H1 (cell line): ENCODE measurements at regions not wholly inside any gene's neighbourhood (a gene's known extent, or its start where the extent isn't known, plus 50 kb on each side); places are given as distances from the start of the nearest gene placed in this dataset.

ENCODE experiments used
- CTCF ChIA-PET: fragments of 300-600 bp; sonication (Branson Sonifier 250); formaldehyde crosslinking; loops from one replicate; lab custom pipeline; 2021; ENCODE audit not compliant: partially characterized antibody; lab: Charles Lee
- POLR2A ChIA-PET: fragments of 300-600 bp; sonication (Branson Sonifier 250); formaldehyde crosslinking; loops from one replicate; lab custom pipeline; 2021; ENCODE audit warnings: inconsistent platforms; ENCODE audit not compliant: partially characterized antibody; lab: Charles Lee
- DNase-seq, 2 experiments: peaks; one replicate each; pipeline versions ENCODE4 v3.0.0 to v3.0.0-alpha.2; 2010 to 2022; ENCODE audit warnings: low spot score in 2 of 2, low read depth in 1 of 2, mixed read lengths in 1 of 2
- FAIRE-seq: peaks from 2 replicates; lab custom pipeline; 2011; peaks lifted over from hg19 to GRCh38; lab: Jason Lieb, UNC
- H2AFZ ChIP-seq: 2 replicates; pipeline ENCODE4 v1.8.1; 2012; ENCODE audit warnings: low read length, inconsistent platforms
- H2AK5ac ChIP-seq: 2 replicates; pipeline ENCODE4 v1.6.1; 2013; ENCODE audit warnings: low read depth, low read length
- H2BK120ac ChIP-seq: replicated peaks from 2 replicates; pipeline ENCODE3; 2013; ENCODE audit warnings: low read depth, low read length, inconsistent platforms
- H2BK12ac ChIP-seq: 2 replicates; pipeline ENCODE4 v1.6.1; 2013; ENCODE audit warnings: low read depth, low read length
- H2BK15ac ChIP-seq: 2 replicates; pipeline ENCODE4 v1.6.1; 2013; ENCODE audit warnings: low read length
- H2BK20ac ChIP-seq: 2 replicates; pipeline ENCODE4 v1.6.1; 2013; ENCODE audit warnings: low read length
- H2BK5ac ChIP-seq: 2 replicates; pipeline ENCODE4 v1.6.1; 2013; ENCODE audit warnings: low read depth, low read length
- H3K14ac ChIP-seq: 2 replicates; pipeline ENCODE4 v1.6.1; 2013; ENCODE audit warnings: inconsistent platforms; ENCODE audit not compliant: insufficient read length
- H3K18ac ChIP-seq: 2 replicates; pipeline ENCODE4 v1.6.1; 2013; ENCODE audit warnings: low read length; ENCODE audit errors: extremely low read depth
- H3K23ac ChIP-seq: 2 replicates; pipeline ENCODE4 v1.6.1; 2013; ENCODE audit warnings: inconsistent platforms; ENCODE audit not compliant: insufficient read length
- H3K23me2 ChIP-seq: 2 replicates; pipeline ENCODE4 v1.6.1; 2013; ENCODE audit warnings: low read depth, low read length
- H3K27ac ChIP-seq: 2 replicates; pipeline ENCODE4 v1.6.1; 2011; ENCODE audit warnings: low read depth, low read length, inconsistent platforms
- H3K27me3 ChIP-seq, 4 experiments: replicated peaks in 1 of 4; 1 replicate in 1 of 4; 2 replicates in 3 of 4; pipeline versions ENCODE4 v1.6.1 to v1.8.1; 2011 to 2013; ENCODE audit warnings: low read length in 3 of 4, mild to moderate bottlenecking in 3 of 4, inconsistent platforms in 2 of 4, mixed read lengths in 2 of 4, moderate library complexity in 1 of 4; ENCODE audit not compliant: control insufficient read depth in 3 of 4, insufficient read depth in 3 of 4; ENCODE audit errors: extremely low read depth in 1 of 4
- H3K36me3 ChIP-seq, 4 experiments: 2 replicates each; pipeline versions ENCODE4 v1.6.1 to v1.8.1; 2011 to 2013; ENCODE audit warnings: mild to moderate bottlenecking in 4 of 4, low read length in 3 of 4, moderate library complexity in 2 of 4, control low read depth in 1 of 4, inconsistent platforms in 1 of 4; ENCODE audit not compliant: insufficient read depth in 4 of 4, control insufficient read depth in 2 of 4
- H3K4ac ChIP-seq: replicated peaks from 2 replicates; pipeline ENCODE3; 2013; ENCODE audit warnings: low read length, low read depth, mixed read lengths, inconsistent platforms; ENCODE audit not compliant: insufficient read length
- H3K4me1 ChIP-seq, 4 experiments: replicated peaks in 1 of 4; 1 replicate in 1 of 4; 2 replicates in 3 of 4; pipeline versions ENCODE4 v1.6.1 to v1.8.1; 2011 to 2013; ENCODE audit warnings: low read length in 3 of 4, inconsistent platforms in 2 of 4, mixed read lengths in 1 of 4; ENCODE audit not compliant: insufficient read depth in 4 of 4, control insufficient read depth in 3 of 4
- H3K4me2 ChIP-seq, 2 experiments: 2 replicates each; pipeline versions ENCODE4 v1.6.1 to v1.8.1; 2011 to 2013; ENCODE audit warnings: low read depth in 2 of 2, low read length in 2 of 2, control low read depth in 1 of 2, inconsistent platforms in 1 of 2, mild to moderate bottlenecking in 1 of 2; ENCODE audit not compliant: insufficient read depth in 1 of 2
- H3K4me3 ChIP-seq, 4 experiments: fragments of 200-600, 300-600 bp in 1 of 4; sonication (generic), shearing (Covaris generic), sonication (Bioruptor Twin) in 1 of 4; 2 replicates each; pipeline versions ENCODE4 v1.5.1 to v1.8.1; 2011 to 2016; ENCODE audit warnings: low read length in 4 of 4, low read depth in 3 of 4, control low read depth in 2 of 4, inconsistent platforms in 2 of 4, mild to moderate bottlenecking in 2 of 4, mixed read lengths in 1 of 4, moderate library complexity in 1 of 4; ENCODE audit not compliant: insufficient read depth in 2 of 4; ENCODE audit errors: extremely low read depth in 1 of 4
- H3K56ac ChIP-seq: replicated peaks from 2 replicates; pipeline ENCODE3; 2013; ENCODE audit warnings: low read depth, mild to moderate bottlenecking, mixed read lengths, low read length, inconsistent platforms; ENCODE audit not compliant: insufficient read length
- H3K79me1 ChIP-seq: 2 replicates; pipeline ENCODE4 v1.6.1; 2013; ENCODE audit warnings: low read depth, low read length, control low read depth
- H3K79me2 ChIP-seq, 2 experiments: 2 replicates each; pipeline versions ENCODE4 v1.6.1 to v1.8.1; 2012 to 2013; ENCODE audit warnings: low read length in 2 of 2, mild to moderate bottlenecking in 2 of 2, inconsistent platforms in 1 of 2; ENCODE audit not compliant: insufficient read depth in 2 of 2, control insufficient read depth in 1 of 2
- H3K9ac ChIP-seq, 4 experiments: replicated peaks in 1 of 4; 1 replicate in 1 of 4; 2 replicates in 3 of 4; pipeline versions ENCODE4 v1.6.1 to v1.8.1; 2011 to 2013; ENCODE audit warnings: low read depth in 3 of 4, low read length in 3 of 4, control low read depth in 2 of 4, mild to moderate bottlenecking in 2 of 4, moderate library complexity in 2 of 4, inconsistent platforms in 1 of 4; ENCODE audit errors: extremely low read depth in 1 of 4
- H3K9me3 ChIP-seq, 2 experiments: 2 replicates each; pipeline versions ENCODE4 v1.6.1 to v1.8.1; 2012 to 2013; ENCODE audit warnings: mild to moderate bottlenecking in 2 of 2, moderate library complexity in 2 of 2, control low read depth in 1 of 2, inconsistent platforms in 1 of 2, low read depth in 1 of 2, low read length in 1 of 2, mixed read lengths in 1 of 2; ENCODE audit not compliant: insufficient read depth in 2 of 2
- H4K20me1 ChIP-seq, 2 experiments: replicated peaks in 1 of 2; 2 replicates each; pipeline versions ENCODE3 to v1.8.1; 2011 to 2013; ENCODE audit warnings: inconsistent platforms in 2 of 2, low read length in 2 of 2, mild to moderate bottlenecking in 1 of 2; ENCODE audit not compliant: insufficient read depth in 2 of 2, control insufficient read depth in 1 of 2
- H4K5ac ChIP-seq: 2 replicates; pipeline ENCODE4 v1.6.1; 2013; ENCODE audit warnings: low read length, low read depth, mixed read lengths, inconsistent platforms; ENCODE audit not compliant: insufficient read length
- H4K8ac ChIP-seq: 2 replicates; pipeline ENCODE4 v1.8.0; 2013; ENCODE audit warnings: mild to moderate bottlenecking, moderate library complexity, low read length, inconsistent platforms; ENCODE audit not compliant: insufficient read depth; ENCODE audit errors: extremely low read depth
- H4K91ac ChIP-seq: replicated peaks from 2 replicates; pipeline ENCODE3; 2013; ENCODE audit warnings: low read length, mixed read lengths, inconsistent platforms; ENCODE audit not compliant: insufficient read length
- JUND ChIP-seq: IDR thresholded peaks from 2 replicates; pipeline ENCODE4 v1.6.1; 2011; ENCODE audit warnings: mild to moderate bottlenecking, improper control_type of control experiment, low read length
- RFX5 ChIP-seq: IDR thresholded peaks from 2 replicates; pipeline ENCODE4 v1.6.1; 2011; ENCODE audit warnings: low read depth, low read length, improper control_type of control experiment, borderline replicate concordance
- SRF ChIP-seq: IDR thresholded peaks from 2 replicates; pipeline ENCODE4 v1.6.1; 2011; ENCODE audit warnings: mild to moderate bottlenecking, low read depth, low read length, moderate library complexity
- WGBS, 2 experiments: shearing (Covaris generic) in 1 of 2; methylation state at CpG; one replicate each; pipeline versions ENCODE4 v1.1.6 to v1.1.7; 2013 to 2015; ENCODE audit warnings: low lambda C conversion rate in 2 of 2, mixed read lengths in 2 of 2, inconsistent platforms in 1 of 2, low coverage in 1 of 2, missing lambda C conversion rate in 1 of 2; ENCODE audit not compliant: insufficient replicate concordance in 2 of 2, insufficient coverage in 1 of 2, insufficient read length in 1 of 2; ENCODE audit errors: extremely low coverage in 1 of 2, missing lambda C conversion rate in 1 of 2; 5-methylcytosine and 5-hydroxymethylcytosine counted together

- no peak overlapping the region for H2BK5ac ChIP-seq
- no peak overlapping the region for H3K27ac ChIP-seq
- H3K56ac ChIP-seq = no peak overlapping the region
- 89% methylated on average over 4 of the region's 4 CpGs; no CpG with 5 or more reads in 1 of the 2 experiments for WGBS, 2 experiments
- no peak overlapping the region for H4K8ac ChIP-seq
- H3K9me3 ChIP-seq = no peaks in the 10 kb centered on the region
- no peaks in the 10 kb centered on the region for H3K79me2 ChIP-seq
- H2AFZ ChIP-seq = no peak overlapping the region
- H4K20me1 ChIP-seq = no peaks in the 10 kb centered on the region
- DNase-seq = no peak
- H2BK120ac ChIP-seq = no peak overlapping the region
- H3K14ac ChIP-seq = no peak overlapping the region
- TF ChIP-seq SRF (no peak), JUND (no peak), RFX5 (no peak)
- TF ChIP-seq, all 59 proteins: peak for 0
- FAIRE-seq = no peak
- no peak overlapping the region for H3K18ac ChIP-seq
- ChIA-PET CTCF (interaction anchor here (1.4 kb wide), 1 partner anchor 8 kb away, joined by 4 read pairs; no protein-coding TSS in a partner anchor), POLR2A (no interaction called here)
- H2BK12ac ChIP-seq = no peak overlapping the region
- H3K23ac ChIP-seq = no peak overlapping the region
- H2BK20ac ChIP-seq = no peak overlapping the region
- H3K9ac ChIP-seq = no peak overlapping the region
- no peaks in the 10 kb centered on the region for H3K23me2 ChIP-seq
- no peaks in the 10 kb centered on the region for H3K4me1 ChIP-seq
- no peak overlapping the region for H3K4me2 ChIP-seq
- H3K79me1 ChIP-seq = no peaks in the 10 kb centered on the region
- no peaks in the 10 kb centered on the region for H3K27me3 ChIP-seq
- no peak overlapping the region for H2BK15ac ChIP-seq
- no peak overlapping the region for H4K5ac ChIP-seq
- no peaks in the 10 kb centered on the region for H3K36me3 ChIP-seq
- H4K91ac ChIP-seq = no peak overlapping the region
- no peak overlapping the region for H3K4ac ChIP-seq
- no peak overlapping the region for H2AK5ac ChIP-seq
- H3K4me3 ChIP-seq = no peak overlapping the region
These were observed 488.8 kb downstream of the PID1 start for GRCh38 chr2:228782281-228782680.
